Astrocyte of the hippocampus (primary cell): ENCODE measurements at regions not wholly inside any gene's neighbourhood (a gene's known extent, or its start where the extent isn't known, plus 50 kb on each side); places are given as distances from the start of the nearest gene placed in this dataset.

Experiments used
- DNase-seq: peaks from one replicate; pipeline ENCODE4 v3.0.0; 2011; ENCODE audit warnings: low read depth, low spot score

DNA sequence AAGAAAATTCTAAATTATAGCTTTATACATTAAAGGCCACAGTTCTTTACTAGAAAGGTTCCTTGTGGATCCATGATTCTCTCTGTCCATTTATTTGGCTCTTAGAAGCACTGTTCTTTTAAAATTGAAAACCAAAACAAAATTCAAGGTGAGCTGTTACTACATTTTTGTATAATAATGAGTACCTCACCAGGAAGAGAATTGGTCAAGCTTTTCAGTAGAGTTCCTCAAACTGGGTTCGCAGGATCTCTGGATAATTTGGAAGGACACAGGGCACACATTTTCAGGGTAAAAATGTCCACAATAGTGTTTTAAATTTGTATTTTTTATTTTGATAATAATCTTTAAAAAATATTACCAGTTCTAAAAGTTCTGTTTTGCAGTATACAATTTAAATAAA, 93.0 kb downstream of the PPP1R3A start:
- no peak for DNase-seq

DNA sequence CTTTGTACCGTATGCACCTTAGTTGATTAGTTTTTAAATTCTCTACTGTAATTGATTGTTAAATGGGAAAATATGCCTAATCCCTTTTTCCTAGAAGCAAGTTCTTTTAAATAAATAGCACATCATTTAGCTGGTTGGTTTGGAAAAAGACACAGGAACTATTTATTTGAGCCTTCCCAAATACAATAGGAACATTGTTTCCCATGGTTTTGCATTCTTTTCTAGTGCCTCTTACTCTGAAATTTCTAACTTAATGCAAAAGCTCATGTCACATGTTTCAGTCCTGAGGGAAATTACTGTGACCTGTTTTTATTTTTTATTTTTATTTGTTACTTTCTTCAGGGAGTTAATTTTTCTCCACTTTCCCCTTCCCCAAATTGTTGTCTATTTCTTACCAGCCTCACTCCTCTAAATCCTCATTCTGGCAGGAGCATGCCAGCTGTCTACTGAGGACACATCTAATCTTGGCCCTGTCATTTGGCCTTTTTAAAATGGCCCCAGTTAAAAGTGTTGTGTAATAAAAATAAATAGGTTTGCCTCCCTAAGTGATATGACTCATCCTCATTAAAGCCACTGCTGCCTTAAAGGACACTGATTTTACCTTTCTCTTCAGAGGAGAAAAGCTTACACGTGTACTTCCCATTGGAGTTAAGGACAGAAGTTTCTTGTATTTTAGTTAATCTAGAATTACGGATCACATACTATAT, 94.5 kb downstream of the PPP1R3A start:
- DNase-seq: no peak

DNA sequence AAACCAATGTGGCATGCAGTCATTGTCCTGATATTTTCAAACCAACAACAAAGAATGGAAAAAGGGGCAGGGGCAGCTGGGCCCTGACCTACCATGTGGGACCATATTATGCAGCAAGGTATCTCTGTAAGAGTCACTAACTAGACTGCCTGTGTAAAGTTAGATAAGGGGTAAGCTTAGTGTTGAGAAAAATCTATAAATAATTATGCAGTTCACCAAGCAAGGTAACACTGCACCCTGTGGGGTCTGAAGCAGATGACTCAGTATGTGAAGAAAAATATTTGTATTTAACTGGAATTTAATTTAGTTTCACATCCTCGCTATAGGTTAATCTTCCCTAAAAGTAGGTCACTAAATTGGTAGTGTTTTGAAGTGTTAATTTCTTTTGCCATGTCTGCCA, 99.3 kb downstream of the PPP1R3A start:
- DNase-seq: no peak

DNA sequence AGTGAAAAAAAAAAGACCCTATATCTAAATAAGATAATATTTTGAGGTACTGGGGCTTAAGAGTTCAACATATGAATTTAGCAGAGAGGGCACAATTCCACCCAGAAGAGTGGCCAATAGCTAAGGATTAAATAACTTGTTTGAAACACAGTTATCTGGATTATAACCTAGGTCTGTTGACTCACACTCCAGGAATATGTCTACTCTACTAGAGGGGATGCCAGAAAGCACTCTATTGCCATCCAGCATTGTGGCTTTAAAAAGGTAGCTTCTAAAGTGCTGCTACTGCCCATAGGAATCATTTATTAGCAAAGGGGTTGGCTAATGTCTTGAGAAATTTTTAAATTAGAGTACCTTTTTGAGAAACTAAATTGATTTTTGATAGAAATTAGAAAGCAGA, 102.2 kb downstream of the PPP1R3A start:
- no peak for DNase-seq

DNA sequence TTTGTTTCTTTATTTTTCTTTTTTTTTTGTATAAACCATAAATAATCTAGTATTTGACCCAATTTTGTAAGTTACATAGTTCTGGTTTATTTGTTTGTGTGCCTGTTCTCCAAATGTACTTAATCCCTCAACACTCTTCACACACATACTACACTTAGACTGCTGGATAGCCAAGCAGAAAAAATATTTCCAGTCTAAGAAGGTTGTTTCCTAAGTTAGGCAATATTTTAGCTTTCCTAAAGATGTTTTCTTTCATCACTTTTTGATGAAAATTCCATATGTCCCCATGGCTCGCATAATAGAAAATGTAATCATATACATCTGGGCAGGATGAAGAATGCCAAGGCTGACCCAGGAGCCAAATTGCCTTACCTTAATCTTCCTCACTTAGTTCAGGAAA, 105.3 kb downstream of the PPP1R3A start:
- DNase-seq: no peak

DNA sequence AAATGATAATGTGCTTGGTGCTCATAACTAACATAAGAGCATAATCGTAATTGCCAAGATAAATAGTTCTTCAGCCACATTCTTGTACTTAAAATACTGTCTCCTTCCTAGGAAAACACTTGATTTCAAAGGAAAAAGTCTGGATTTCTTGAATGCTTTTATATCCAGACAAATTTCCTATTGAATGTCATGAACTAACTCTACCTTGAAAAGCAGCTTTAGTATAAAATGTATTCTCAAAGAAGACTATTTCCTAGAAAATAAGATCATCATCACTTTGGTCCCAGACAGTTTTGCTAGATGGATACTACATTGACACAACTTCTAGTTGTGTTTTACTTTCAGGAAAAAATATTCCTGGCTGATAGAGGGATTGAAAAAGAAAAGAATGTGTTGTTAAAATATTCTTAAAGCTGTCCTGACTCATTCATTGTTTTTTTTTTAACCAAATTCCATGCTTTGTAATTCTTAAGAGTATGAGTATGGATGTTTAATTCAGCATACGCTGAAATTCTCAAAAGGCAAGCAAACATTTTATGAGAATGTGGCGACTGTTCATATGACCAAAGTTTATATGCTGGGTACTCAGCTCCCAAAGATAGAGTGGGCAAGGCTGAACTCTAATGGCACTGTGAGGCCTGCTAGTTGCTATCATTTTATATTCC, 106.1 kb downstream of the PPP1R3A start:
- DNase-seq: peak; percentile 10

DNA sequence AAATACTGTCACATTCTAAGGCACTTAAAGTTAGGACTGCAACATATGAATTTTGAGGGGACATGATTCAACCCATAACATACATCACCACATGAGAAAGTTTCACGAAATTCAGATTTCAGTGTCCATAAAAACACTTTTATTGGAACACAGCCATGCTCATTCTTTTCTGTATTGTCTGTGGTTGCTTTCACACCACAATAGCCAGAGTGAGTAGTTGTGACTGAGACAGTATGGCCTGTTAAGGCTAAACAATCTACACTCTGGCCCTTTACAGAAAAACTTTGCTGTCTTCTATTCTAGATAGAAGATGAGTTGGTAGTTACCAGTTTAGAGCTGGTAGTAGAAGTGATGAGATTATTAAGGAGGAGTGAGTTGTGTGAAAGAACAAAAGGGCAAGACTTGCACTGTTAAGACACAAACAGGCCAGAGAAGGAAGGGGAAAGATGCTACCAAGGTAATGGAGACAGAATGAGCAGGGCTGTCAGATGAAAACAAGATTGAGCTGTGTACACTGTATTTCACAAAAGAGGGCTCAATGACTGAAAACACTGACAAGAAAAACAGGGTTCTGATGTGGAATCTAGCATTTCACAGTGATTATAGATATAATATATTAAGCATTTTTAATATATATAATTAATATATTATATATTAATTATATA, 108.6 kb downstream of the PPP1R3A start:
- DNase-seq: peak; percentile 5

DNA sequence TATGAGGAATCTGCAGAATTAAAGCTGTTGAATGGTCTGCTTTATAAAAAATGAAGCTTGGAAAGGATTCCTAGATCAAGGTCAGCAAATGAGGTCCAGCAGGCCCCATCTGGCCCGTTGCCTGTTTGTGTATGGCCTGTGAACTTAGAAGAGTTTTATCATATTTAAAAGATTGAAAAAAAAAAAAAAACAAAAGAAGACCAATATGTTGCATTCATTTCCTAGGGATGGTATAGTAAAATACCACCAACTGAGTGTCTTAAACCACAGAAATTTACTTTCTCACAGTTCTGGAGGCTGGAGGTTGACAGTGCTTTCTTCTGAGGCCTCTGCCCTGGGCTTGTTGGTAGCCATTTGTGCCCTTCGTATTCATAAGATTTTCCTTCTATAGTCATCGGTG, 109.2 kb downstream of the PPP1R3A start:
- DNase-seq: no peak

DNA sequence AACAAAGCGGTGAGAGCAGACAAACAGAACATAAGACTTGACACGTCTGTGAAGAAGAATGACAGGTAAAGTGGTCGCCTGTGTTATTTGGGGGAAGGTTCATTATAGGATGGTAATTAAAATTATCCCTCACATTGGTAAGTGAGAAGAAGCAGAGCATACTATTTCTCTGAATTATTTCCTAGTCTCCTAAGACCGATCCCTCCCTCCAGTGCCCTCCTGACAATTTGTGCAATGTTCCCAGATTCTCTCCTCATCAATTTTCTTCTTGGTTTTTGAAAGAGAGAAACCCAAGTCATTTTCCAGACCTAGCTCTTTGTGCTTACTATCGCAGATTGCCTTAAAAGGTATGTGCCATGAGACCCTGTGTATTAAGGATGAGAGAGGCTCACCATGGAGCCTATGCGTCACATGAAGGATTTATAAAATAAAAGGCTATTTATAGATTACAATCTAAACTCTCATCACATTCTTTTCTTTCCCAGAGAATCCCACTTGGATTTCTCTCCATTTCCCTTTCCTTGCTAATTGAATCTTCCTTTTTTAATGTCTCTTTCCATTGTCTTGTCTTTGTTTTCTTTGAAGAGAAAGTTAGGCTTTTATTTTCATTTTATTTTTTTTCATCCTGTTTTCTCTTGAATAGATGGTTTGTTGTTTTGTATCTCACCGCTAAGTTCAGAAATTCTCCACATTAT, 112.0 kb downstream of the PPP1R3A start:
- DNase-seq: no peak

DNA sequence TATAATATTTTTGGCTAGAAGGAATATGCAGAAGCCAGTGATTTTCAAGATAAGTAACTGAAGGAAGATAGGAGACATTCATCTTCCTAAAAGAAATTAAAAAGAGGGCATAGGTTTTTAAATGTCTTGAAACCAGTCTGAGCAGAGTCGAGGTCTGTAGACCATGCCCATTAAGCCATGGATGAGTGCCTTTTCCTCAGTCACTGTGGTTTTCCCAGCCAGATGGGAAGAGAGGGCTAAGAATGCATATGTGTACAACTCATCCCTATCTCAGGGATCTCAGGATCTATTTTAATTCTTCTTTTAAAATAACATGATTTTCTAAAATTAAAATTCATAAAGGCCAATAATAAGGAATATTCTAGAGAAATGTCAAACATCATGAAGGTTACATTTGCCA, 112.8 kb downstream of the PPP1R3A start:
- no peak for DNase-seq

DNA sequence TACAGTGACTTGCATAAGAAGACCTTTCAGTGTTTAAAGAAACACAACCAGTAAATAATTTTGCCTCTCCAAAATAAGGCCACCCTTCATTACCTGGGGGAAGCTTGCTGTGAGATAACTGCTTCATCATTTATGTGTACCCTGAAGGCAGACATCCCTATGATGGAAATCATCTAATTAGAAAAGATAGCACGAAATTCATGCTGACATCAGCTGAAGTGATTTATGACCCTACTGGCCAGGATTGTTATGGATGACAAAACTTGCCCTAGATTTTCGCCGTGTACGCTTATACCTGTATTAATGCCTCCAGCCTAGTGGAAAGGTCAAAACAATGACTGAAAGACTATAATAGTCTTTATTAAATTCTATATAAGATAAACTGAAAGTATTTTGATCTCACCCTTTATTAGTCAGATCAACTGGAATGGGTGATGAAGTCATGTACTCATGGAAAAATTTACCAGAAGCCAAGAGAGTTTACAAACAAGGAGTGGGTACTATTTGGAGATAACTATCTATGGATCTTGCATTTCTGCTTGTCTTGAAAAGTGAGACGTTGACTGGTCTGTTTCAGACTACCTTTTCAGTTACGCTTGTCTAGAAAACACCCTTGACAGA, 114.2 kb downstream of the PPP1R3A start:
- no peak for DNase-seq

DNA sequence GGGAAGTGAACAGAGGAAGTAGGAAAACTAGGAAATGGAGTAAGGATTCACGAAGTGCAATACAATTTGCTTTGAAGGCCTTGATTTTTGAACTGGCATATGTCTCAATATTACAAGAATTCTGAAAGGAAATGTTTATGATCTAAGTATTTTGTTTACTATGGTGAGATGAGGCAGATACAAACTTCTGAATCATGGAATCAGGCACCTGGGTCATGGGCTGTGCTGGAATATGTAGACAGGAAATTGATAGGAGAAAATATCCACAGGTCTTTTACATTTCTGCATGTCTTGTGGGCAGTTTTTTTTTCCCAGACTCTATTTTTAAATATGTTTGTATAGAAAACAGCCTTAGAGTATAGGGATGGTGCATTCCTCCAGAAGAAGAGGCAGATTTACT, 117.1 kb downstream of the PPP1R3A start:
- no peak for DNase-seq

DNA sequence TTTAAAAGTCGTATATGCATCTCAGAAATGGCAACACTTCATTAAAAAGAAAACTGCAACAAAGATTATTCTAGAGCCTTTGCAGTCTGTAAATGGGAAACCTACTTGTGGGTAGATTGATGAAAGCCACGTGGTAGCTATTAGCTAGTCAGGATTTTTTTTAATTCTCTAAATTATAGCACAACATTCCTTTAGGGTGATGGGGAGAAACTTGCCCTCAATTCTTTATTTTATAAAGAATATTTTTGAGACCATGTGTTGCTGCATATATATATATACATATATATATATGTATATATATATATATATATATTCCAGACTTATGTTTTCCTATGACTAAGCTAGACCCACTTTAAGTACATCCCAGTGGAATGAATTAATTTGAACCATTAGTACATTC, 118.0 kb downstream of the PPP1R3A start:
- no peak for DNase-seq

DNA sequence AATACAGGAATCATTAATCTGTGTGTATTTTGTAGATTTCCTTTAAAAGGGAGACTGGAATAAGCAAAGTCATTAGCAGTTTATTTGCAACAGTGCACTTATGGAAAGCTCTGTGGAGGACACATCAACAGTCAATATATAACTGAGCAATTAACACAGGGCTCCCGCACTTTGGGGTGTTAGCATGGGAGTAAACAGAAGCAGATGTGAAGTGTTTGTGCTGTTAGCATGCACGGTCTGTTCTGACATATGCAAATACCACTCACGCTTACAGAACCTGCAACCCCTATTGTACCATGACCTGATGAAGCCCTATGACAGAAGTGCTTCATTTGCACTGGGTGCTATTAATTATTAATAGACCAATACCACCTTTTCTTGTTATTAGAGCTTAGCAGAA, 118.9 kb downstream of the PPP1R3A start:
- no peak for DNase-seq

DNA sequence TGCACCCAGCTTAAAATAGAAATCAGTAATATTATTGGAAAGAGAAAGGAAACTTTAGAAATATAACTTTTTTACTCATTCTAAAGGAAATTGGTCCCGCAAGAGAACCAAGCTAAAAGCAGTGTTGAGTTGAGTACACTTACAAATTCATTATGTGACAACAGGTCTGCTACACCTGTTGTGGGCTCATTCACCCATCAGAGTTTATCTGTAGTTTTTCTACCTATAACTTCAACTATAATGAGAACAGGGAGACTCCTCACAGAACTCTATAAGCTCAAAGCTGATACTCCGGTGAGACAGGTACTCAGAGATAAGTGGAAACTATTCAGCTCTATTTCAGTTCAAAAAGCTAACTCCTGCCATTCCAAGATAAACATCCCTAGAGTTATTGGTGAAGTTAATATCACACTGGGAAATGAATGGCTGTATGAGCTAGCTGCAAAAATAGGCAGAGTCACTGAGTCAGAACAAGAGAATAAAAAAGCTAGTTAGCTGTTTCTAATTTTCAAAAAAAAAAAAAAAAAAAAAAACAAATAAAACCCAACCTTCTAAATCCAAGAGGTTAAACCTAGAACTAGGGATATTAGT, 121.3 kb downstream of the PPP1R3A start:
- DNase-seq: no peak

DNA sequence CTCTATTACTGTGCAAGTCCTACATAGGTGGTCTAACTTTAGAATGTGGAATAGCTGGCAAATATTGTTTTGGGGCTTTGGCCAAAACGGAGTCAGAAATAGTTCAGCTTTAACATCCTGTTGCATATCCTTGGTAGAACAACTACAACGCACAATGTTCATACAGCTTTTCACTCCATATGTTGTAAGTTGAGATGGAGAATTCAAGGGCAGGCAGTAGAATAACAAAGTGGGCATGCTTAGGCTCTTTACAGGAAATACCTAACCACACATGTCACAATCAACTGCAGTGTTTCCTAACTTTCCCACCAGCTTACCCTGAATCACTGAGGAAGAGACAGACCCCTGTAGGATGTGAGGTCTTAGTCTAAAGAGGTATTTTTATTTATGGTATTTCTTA, 122.3 kb downstream of the PPP1R3A start:
- peak; percentile 48 for DNase-seq

DNA sequence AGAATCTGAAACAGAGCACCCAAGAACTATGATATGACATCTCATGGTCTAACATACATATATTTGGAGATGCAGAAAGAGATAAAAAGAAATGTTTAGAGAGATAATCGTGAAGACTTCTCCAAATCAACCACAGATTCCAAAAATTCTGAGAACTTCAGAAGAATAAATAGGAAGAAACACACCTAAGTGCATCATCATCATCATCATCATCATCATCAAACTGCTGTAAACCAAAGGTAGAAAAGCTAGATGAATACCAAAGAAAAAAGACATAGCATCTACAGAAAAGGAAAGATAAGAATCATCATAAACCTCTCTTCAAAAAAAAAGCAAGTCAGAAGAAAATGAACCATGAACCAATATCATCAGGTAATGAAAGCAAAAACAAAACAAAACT, 124.2 kb downstream of the PPP1R3A start:
- DNase-seq: no peak

DNA sequence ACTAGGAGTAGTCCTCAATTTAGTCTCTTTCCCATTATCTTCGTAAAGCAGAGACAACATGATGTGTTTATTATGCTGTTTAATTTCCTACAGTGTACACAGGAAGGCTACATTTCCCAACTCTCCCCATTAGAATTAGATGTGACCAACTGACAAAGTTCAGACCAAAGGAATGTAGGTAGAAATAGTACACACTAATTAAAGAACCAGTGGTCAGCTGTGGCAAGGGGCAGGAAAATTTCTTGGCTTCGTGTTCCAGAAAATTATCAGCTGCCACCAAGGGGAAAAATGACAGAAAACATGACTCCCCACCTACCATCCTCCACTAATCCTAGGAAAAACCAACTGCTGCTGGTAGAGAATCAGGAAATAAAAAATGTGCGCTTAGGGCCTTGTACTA, 125.6 kb downstream of the PPP1R3A start:
- DNase-seq: no peak

DNA sequence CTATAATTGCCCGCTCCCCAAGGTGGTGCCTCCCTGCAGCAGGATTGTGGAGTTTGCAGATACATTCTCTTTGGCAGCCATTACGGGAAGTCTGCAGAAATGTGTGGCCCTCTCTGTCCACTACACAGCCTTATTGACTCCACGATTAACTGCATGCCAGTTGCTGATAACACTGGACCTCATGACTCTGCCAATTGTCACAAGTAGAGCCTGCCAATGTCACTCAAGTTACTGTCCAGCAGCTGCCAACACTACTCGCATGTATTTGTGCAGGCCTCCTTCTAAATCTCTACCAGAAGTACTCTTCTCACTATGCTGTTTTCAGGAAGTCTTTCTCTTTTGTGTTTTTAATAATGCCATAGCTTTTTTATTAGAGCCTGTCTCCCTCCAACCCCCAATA, 128.8 kb downstream of the PPP1R3A start:
- no peak for DNase-seq

DNA sequence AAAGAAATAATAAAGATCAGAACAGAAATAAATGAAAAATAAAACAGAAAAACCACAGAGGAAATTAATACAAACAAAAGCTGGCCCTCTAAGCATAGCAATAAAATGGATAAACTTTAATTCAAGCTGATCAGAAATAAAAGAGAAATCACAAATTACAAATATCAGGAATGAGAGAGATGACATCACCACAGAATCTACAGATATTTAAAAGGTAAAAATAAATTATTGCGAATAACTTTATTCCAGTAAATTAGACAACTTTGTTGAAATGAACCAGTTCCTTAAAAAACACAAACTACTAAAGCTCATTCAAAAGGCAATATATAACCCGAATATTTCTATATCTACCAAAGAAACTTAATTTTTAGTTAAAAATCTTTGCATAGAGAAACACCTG, 131.7 kb downstream of the PPP1R3A start:
- DNase-seq: no peak

DNA sequence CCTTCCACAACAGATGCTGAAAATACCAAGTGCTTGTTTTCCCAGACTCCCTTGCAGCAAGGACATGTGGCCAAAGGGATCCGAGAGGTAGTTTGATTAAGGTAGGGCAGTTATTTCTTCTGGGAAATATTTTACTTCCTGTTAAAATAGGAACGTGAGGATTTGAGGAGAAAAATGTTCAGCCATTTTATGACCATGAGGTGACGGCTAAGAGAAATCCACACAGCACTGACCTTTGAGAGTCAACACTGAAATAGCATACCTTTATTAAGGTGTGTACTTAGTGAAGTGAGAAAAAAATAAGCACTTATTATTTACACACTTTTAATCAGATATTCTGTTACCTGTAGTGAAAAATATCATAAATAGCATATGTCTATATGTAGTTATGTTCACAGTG, 133.9 kb downstream of the PPP1R3A start:
- no peak for DNase-seq

DNA sequence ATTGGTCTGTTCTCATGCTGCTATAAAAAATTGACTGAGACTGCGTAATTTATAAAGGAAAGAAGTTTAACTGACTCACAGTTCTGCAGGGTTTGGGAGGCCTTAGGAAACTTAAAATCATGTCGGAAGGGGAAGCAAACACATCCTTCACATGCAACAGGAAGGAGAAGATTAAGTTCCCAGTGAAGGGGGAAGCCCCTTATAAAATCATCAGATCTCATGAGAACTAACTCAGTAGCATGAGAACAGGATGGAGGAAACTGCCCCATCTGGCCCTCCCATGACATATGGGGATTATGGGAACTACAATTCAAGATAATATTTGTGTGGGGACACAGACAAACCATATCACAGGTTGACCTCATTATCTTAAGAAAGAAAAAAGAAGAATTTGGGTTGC, 134.5 kb downstream of the PPP1R3A start:
- DNase-seq: no peak
